HEK293T (cell line): ENCODE measurements at regions not wholly inside any gene's neighbourhood (a gene's known extent, or its start where the extent isn't known, plus 50 kb on each side); places are given as distances from the start of the nearest gene placed in this dataset.

Source experiments
- ARNT ChIP-seq: fragments of 450-650 bp; IDR thresholded peaks from 2 replicates; pipeline ENCODE4 v1.6.1; 2017; ENCODE audit warnings: mild to moderate bottlenecking
- BHLHE40 ChIP-seq: fragments of 450-650 bp; IDR thresholded peaks from 2 replicates; pipeline ENCODE4 v1.6.1; 2016; ENCODE audit warnings: mild to moderate bottlenecking, moderate library complexity, borderline replicate concordance
- CTBP1 ChIP-seq: fragments of 450-650 bp; IDR thresholded peaks from 2 replicates; pipeline ENCODE4 v1.6.1; 2016; ENCODE audit warnings: borderline replicate concordance
- ELF4 ChIP-seq: fragments of 450-650 bp; IDR thresholded peaks from 2 replicates; pipeline ENCODE4 v1.6.1; 2017; ENCODE audit warnings: antibody characterized with exemption
- FOXA1 ChIP-seq: fragments of 450-650 bp; IDR thresholded peaks from 2 replicates; pipeline ENCODE4 v1.6.1; 2016; ENCODE audit warnings: mild to moderate bottlenecking
- FOXM1 ChIP-seq: fragments of 450-650 bp; IDR thresholded peaks from 2 replicates; pipeline ENCODE4 v1.6.1; 2017; ENCODE audit warnings: mild to moderate bottlenecking, borderline replicate concordance
- HDGF ChIP-seq: fragments of 450-650 bp; IDR thresholded peaks from 2 replicates; pipeline ENCODE4 v1.6.1; 2017; ENCODE audit warnings: antibody characterized with exemption, borderline replicate concordance
- NFRKB ChIP-seq: fragments of 450-650 bp; IDR thresholded peaks from 2 replicates; pipeline ENCODE4 v1.6.1; 2016; ENCODE audit warnings: mild to moderate bottlenecking, moderate library complexity
- SP1 ChIP-seq: fragments of 450-650 bp; IDR thresholded peaks from 2 replicates; pipeline ENCODE4 v1.6.1; 2017
- TARDBP ChIP-seq: fragments of 450-650 bp; IDR thresholded peaks from 2 replicates; pipeline ENCODE4 v1.6.1; 2016
- ZNF384 ChIP-seq: fragments of 450-650 bp; IDR thresholded peaks from 2 replicates; pipeline ENCODE4 v1.6.1; 2016
- TF ChIP-seq, protein P1 (sequence below): fragments of 450-650 bp; IDR thresholded peaks from 2 replicates; pipeline ENCODE4 v1.6.1; 2016

- TF ChIP-seq HDGF, result no peak
- no peak for TF ChIP-seq ELF4
- no peak for TF ChIP-seq CTBP1
- no peak for TF ChIP-seq FOXA1
- TF ChIP-seq ARNT, result no peak
- TF ChIP-seq NFRKB, result no peak
- TF ChIP-seq, protein P1, sequence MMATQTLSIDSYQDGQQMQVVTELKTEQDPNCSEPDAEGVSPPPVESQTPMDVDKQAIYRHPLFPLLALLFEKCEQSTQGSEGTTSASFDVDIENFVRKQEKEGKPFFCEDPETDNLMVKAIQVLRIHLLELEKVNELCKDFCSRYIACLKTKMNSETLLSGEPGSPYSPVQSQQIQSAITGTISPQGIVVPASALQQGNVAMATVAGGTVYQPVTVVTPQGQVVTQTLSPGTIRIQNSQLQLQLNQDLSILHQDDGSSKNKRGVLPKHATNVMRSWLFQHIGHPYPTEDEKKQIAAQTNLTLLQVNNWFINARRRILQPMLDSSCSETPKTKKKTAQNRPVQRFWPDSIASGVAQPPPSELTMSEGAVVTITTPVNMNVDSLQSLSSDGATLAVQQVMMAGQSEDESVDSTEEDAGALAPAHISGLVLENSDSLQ, result no peak
- no peak for TF ChIP-seq SP1
- no peak for TF ChIP-seq TARDBP
- no peak for TF ChIP-seq ZNF384
- TF ChIP-seq FOXM1, result no peak
- TF ChIP-seq BHLHE40, result no peak
Measured at GRCh38 chr9:99735041-99735440, 86.6 kb upstream of the NR4A3 start.
